Heart left ventricle (tissue), 13 donors: ENCODE measurements at regions not wholly inside any gene's neighbourhood (a gene's known extent, or its start where the extent isn't known, plus 50 kb on each side); places are given as distances from the start of the nearest gene placed in this dataset.

Source experiments
- CTCF ChIP-seq, 12 donors: fragments of 200-600 bp; sonication (generic) in 4 of 12; IDR thresholded peaks; one replicate each; pipeline versions ENCODE4 v1.5.0 to v1.8.0; 2018 to 2022; ENCODE audit warnings: antibody characterized with exemption in 12 of 12, mild to moderate bottlenecking in 5 of 12
- POLR2A ChIP-seq, 2 donors: fragments of 450-650 bp; IDR thresholded peaks; one replicate each; pipeline ENCODE4 v1.6.1; 2017; ENCODE audit warnings: antibody characterized with exemption in 2 of 2, mild to moderate bottlenecking in 2 of 2, moderate library complexity in 2 of 2
- donor health status: ischemic (EF 13 %, LVEDD 7.1; RV severe dilation, severe dysfunction).
- donor health status: DM: no; HTN: yes; CAD: no.
- donor health status: DM: no; HTN: no; CAD: no.
- donor health status: ischemic (EF 25% LVEDD 6.9; RV normal size, moderate dysfunction).
- donor health status: ischemic (EF 25% LVEDD 5.7; RV mildly dilated, moderate dysfunction).
- donor health status: ischemic (EF 35%, LVEDD 5.7; RV mildly dilated, moderate dysfunction).
- donor health status: nonischemic (EF 11% LVEDD 7.7; RV severe dilation, severe dysfunction).
- donor health status: DM: yes; HTN: yes; CAD: no.
- donor health status: PGD.
- donor health status: ischemic (EF 29% LVEDD 5.4; RV normal size, mild dysfunction).
- donor health status: nonischemic (EF 23%, LVEDD 6.1; RV moderate dilation, normal function).

- TF ChIP-seq POLR2A (IDR thresholded peaks at IDR 0.05), result no peak
- TF ChIP-seq CTCF (IDR thresholded peaks at IDR 0.05), result no peak
These were observed 434.2 kb upstream of the CDH4 start for GRCh38 chr20:60817891-60818290.
